ENCODE measurements at regions not wholly inside any gene's neighbourhood (a gene's known extent, or its start where the extent isn't known, plus 50 kb on each side); places are given as distances from the start of the nearest gene placed in this dataset.
"Not testable (repeated sequence)": the region's sequence is repeated elsewhere in the genome, so short reads cannot be mapped to it uniquely, and the experiment has no call there.

- TF ChIP-seq CTCF (IDR thresholded peaks at IDR 0.05), result no peak
- no peak for TF ChIP-seq POLR2A (IDR thresholded peaks at IDR 0.05)
- no peak for TF ChIP-seq POLR2AphosphoS5 (IDR thresholded peaks at IDR 0.05)
- TF ChIP-seq EP300 (IDR thresholded peaks at IDR 0.05), result no peak
- no peak overlapping the region for H3K4me3 ChIP-seq
- H3K36me3 ChIP-seq, result no peaks in the 10 kb centered on the region
- H3K4me1 ChIP-seq, result no peaks in the 10 kb centered on the region
- no peak overlapping the region for H3K27ac ChIP-seq
- peaks cover 0 to 11% (median 1%) of the 10 kb centered on the region in 3 donors for H3K9me3 ChIP-seq
- H3K27me3 ChIP-seq, result no peaks in the 10 kb centered on the region
- 23 to 25% methylated on average over 4 to 5 of the region's 5 CpGs for WGBS, 2 donors (ENCODE audit: low coverage in 1 of 2)
- ATAC-seq, result no peak
Observed at GRCh38 chr4:188387179-188387791, 248.0 kb downstream of the TRIML1 start.

GRCh38 chr4:188391349-188391748 lies 252.1 kb downstream of the TRIML1 start:
- not testable (repeated sequence) for H3K4me1 ChIP-seq, H3K4me3 ChIP-seq, H3K36me3 ChIP-seq, H3K9me3 ChIP-seq, ATAC-seq, H3K27me3 ChIP-seq, H3K27ac ChIP-seq
- WGBS, 2 donors (ENCODE audit: low coverage in 1 of 2), result 90 to 92% methylated on average over 5 to 7 of the region's 8 CpGs

- Histone ChIP-seq H3K36me3 (no peaks in the 10 kb centered on the region), H3K4me3 (no peak overlapping the region), H3K27ac (no peak overlapping the region), H3K27me3 (no peaks in the 10 kb centered on the region), H3K9me3 (no peaks in the 10 kb centered on the region), H3K4me1 (no peaks in the 10 kb centered on the region)
- 65 to 77% methylated on average over 2 to 5 of the region's 5 CpGs for WGBS, 2 donors (ENCODE audit: low coverage in 1 of 2)
- no peak for ATAC-seq
- TF ChIP-seq POLR2AphosphoS5 (IDR thresholded peaks at IDR 0.05), result no peak
- no peak for TF ChIP-seq CTCF (IDR thresholded peaks at IDR 0.05)
- TF ChIP-seq POLR2A (IDR thresholded peaks at IDR 0.05), result no peak
- no peak for TF ChIP-seq EP300 (IDR thresholded peaks at IDR 0.05)
Observed at GRCh38 chr4:188396037-188396436, 256.8 kb downstream of the TRIML1 start.

- no peaks in the 10 kb centered on the region for H3K9me3 ChIP-seq
- ATAC-seq, result no peak
- H3K36me3 ChIP-seq, result no peaks in the 10 kb centered on the region
- 68 to 76% methylated on average over 6 of the region's 6 CpGs for WGBS, 2 donors (ENCODE audit: low coverage in 1 of 2)
- no peaks in the 10 kb centered on the region for H3K4me1 ChIP-seq
- no peak overlapping the region for H3K4me3 ChIP-seq
- TF ChIP-seq CTCF (IDR thresholded peaks at IDR 0.05) (no peak), POLR2A (IDR thresholded peaks at IDR 0.05) (no peak), EP300 (IDR thresholded peaks at IDR 0.05) (no peak), POLR2AphosphoS5 (IDR thresholded peaks at IDR 0.05) (no peak)
- H3K27me3 ChIP-seq, result no peaks in the 10 kb centered on the region
- no peak overlapping the region for H3K27ac ChIP-seq
Observed at GRCh38 chr4:188399834-188400233, 260.6 kb downstream of the TRIML1 start.

GRCh38 chr4:188400451-188400850 lies 261.2 kb downstream of the TRIML1 start:
- Histone ChIP-seq H3K36me3 (no peaks in the 10 kb centered on the region), H3K27ac (no peak overlapping the region), H3K9me3 (no peaks in the 10 kb centered on the region), H3K4me1 (no peaks in the 10 kb centered on the region), H3K4me3 (no peak overlapping the region), H3K27me3 (no peaks in the 10 kb centered on the region)
- TF ChIP-seq POLR2AphosphoS5 (IDR thresholded peaks at IDR 0.05) (no peak), POLR2A (IDR thresholded peaks at IDR 0.05) (no peak), CTCF (IDR thresholded peaks at IDR 0.05) (no peak)
- 38 to 40% methylated on average over 2 of the region's 2 CpGs for WGBS, 2 donors (ENCODE audit: low coverage in 1 of 2)
- ATAC-seq, result no peak

Measured in gastroesophageal sphincter (tissue), 4 donors.